Tibial artery (tissue), 4 donors: ENCODE measurements at regions not wholly inside any gene's neighbourhood (a gene's known extent, or its start where the extent isn't known, plus 50 kb on each side); places are given as distances from the start of the nearest gene placed in this dataset.

Experiments
- DNase-seq, 2 donors: peaks; one replicate each; pipeline ENCODE4 v3.0.0-alpha.2; 2019
- H3K27ac ChIP-seq, 2 donors: fragments of 200-600 bp; sonication (generic) in 1 of 2; 1 replicate in 1 of 2; 2 replicates in 1 of 2; pipeline ENCODE4 v1.5.1; 2018 to 2019; ENCODE audit warnings: mild to moderate bottlenecking in 1 of 2
- H3K27me3 ChIP-seq, 2 donors: fragments of 200-600 bp; sonication (generic) in 1 of 2; one replicate each; pipeline versions ENCODE4 v1.5.1 to v1.6.0; 2016 to 2019
- H3K36me3 ChIP-seq, 3 donors: fragments of 200-600 bp; sonication (generic) in 2 of 3; one replicate each; pipeline ENCODE4 v1.5.1; 2016 to 2019; ENCODE audit warnings: mild to moderate bottlenecking in 2 of 3
- H3K4me1 ChIP-seq, 4 donors: fragments of 200-600 bp; sonication (generic) in 2 of 4; 1 replicate in 3 of 4; 2 replicates in 1 of 4; pipeline ENCODE4 v1.5.1; 2016 to 2019
- H3K4me3 ChIP-seq, 2 donors: fragments of 200-600 bp; sonication (generic) in 1 of 2; 1 replicate in 1 of 2; 2 replicates in 1 of 2; pipeline ENCODE4 v1.5.1; 2018 to 2019; ENCODE audit warnings: mild to moderate bottlenecking in 2 of 2
- H3K9me3 ChIP-seq, 3 donors: fragments of 200-600 bp; sonication (generic) in 1 of 3; one replicate each; pipeline ENCODE4 v1.5.1; 2016 to 2019
- intact Hi-C: fragments of 100-400 bp; cut with DNase I; formaldehyde crosslinking; loops from one replicate; pipeline ENCODE4 v1.15.0; 2023; ENCODE audit warnings: low total_unique reads
- TF ChIP-seq, protein P1 (sequence below), 2 experiments: fragments of 200-600 bp in 1 of 2; fragments of 450-650 bp in 1 of 2; IDR thresholded peaks; one replicate each; pipeline ENCODE4 v1.5.1; 2017 to 2019; ENCODE audit warnings: antibody characterized with exemption in 2 of 2, mild to moderate bottlenecking in 1 of 2, moderate library complexity in 1 of 2

DNA sequence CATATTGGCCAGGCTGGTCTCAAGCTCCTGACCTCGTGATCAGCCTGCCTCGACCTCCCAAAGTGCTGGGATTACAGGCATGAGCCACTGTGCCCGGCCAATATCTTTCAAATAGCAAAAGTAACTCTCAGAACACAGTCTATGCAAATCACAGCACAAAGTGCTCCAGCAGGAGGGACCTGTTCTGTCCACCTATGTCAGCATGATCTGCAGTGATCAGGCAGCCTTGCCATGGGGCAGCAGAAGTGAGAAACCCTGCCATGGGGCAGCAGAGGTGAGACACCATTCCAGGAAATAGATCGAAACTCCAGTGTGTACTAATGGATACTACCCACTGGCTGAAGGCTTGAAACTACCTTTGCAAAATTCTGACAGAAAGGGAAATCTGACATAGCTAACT is 78.5 kb upstream of the EIF5 start:
- DNase-seq = no peak
- no peak overlapping the region for H3K4me3 ChIP-seq
- no peaks in the 10 kb centered on the region for H3K9me3 ChIP-seq
- H3K4me1 ChIP-seq = peaks cover 0 to 4% (median 0%) of the 10 kb centered on the region in 4 donors
- TF ChIP-seq, protein P1, sequence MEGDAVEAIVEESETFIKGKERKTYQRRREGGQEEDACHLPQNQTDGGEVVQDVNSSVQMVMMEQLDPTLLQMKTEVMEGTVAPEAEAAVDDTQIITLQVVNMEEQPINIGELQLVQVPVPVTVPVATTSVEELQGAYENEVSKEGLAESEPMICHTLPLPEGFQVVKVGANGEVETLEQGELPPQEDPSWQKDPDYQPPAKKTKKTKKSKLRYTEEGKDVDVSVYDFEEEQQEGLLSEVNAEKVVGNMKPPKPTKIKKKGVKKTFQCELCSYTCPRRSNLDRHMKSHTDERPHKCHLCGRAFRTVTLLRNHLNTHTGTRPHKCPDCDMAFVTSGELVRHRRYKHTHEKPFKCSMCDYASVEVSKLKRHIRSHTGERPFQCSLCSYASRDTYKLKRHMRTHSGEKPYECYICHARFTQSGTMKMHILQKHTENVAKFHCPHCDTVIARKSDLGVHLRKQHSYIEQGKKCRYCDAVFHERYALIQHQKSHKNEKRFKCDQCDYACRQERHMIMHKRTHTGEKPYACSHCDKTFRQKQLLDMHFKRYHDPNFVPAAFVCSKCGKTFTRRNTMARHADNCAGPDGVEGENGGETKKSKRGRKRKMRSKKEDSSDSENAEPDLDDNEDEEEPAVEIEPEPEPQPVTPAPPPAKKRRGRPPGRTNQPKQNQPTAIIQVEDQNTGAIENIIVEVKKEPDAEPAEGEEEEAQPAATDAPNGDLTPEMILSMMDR (IDR thresholded peaks at IDR 0.05) = no peak
- intact Hi-C loops = no loop called here
- H3K27ac ChIP-seq = no peak overlapping the region
- H3K27me3 ChIP-seq = peaks cover 0 to 8% of the 10 kb centered on the region in 2 donors
- no peaks in the 10 kb centered on the region for H3K36me3 ChIP-seq

DNA sequence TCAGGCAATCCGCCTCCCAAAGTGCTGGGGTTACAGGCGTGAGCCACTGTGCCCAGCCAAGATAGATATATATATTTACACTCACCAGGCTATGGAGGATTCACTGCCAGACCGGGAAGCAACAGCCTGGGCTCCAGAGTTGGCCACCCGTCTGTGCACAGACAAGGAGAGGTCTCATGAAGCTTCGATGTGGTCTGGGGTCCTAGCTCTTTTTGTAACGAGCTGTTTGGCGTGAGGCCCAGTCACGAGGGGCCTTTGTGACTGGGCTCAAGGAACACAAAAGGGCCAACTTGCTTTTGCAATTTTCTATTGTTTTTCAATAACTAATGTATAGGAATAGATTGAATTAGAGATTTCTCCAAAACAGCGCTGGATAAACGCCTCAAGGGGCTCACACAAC is 77.6 kb upstream of the EIF5 start:
- Histone ChIP-seq H3K36me3 (no peaks in the 10 kb centered on the region), H3K9me3 (no peaks in the 10 kb centered on the region), H3K27ac (no peak overlapping the region), H3K4me1 (peaks cover 0 to 7% (median 2%) of the 10 kb centered on the region in 4 donors), H3K4me3 (no peak overlapping the region), H3K27me3 (peaks cover 0 to 8% of the 10 kb centered on the region in 2 donors)
- DNase-seq = no peak
- TF ChIP-seq, protein P1 (IDR thresholded peaks at IDR 0.05) = no peak
- intact Hi-C loops = no loop called here

DNA sequence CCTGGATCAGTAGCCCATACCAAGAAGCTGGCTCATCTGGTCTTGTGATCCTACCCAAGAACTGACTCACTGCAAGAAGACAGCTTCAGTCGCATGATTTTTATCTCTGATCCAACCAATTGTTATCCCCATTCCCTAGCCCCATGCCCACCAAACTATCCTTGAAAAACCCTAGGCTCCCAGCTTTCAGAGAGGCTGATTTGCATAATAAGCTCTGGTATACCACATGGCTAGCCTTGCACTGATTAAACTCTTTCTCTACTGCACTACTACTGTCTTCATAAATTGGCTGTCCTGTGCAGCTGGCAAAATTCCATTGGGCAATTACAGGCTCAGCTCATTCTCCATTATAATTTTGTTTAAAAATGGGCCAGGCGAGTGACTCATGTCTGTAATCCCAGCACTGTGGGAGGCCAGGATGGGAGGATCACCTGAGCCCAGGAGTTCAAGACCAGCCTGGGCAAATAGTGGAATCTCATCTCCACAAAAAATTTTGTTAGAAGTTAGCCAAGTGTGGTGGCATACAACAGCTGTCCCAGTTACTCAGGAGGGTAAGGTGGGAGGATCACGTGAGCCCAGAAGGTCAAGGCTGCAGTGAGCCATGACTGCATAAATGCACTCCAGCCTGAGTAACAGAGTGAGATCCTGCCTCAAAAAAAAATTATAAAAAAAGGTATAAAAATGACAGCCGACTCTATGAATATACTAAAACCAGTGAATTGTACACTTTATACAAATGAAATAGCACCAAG is 76.7 kb upstream of the EIF5 start:
- no peaks in the 10 kb centered on the region for H3K9me3 ChIP-seq
- TF ChIP-seq, protein P1 (IDR thresholded peaks at IDR 0.05) = no peak
- intact Hi-C loops = no loop called here
- no peak overlapping the region for H3K4me3 ChIP-seq
- DNase-seq = no peak
- H3K27ac ChIP-seq = no peak overlapping the region
- no peaks in the 10 kb centered on the region for H3K36me3 ChIP-seq
- peaks cover 0 to 7% (median 2%) of the 10 kb centered on the region in 4 donors for H3K4me1 ChIP-seq
- peaks cover 0 to 2% of the 10 kb centered on the region in 2 donors for H3K27me3 ChIP-seq

DNA sequence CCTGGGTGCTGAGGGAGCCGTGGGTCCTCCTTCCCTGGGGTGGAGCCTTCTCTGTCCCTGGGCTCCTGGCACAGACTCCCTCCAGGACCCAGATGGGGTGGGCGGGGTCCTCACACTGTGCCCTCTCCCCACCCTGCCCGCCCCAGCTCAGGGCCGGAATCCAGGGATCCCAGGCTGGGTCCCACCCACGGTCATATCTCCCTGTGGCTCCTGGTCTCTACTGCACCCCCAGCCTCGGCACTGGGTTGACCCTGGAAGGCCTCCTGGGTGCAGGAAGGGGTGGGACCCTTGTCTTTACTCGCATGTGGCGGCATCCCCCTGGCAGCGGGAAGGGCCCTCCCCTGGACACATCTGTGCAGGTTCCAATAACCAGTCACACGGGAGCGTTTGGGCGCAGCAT is 75.8 kb upstream of the EIF5 start:
- no peak overlapping the region for H3K27ac ChIP-seq
- no peak for DNase-seq
- H3K4me1 ChIP-seq = peaks cover 0 to 7% (median 2%) of the 10 kb centered on the region in 4 donors
- H3K4me3 ChIP-seq = no peak overlapping the region
- intact Hi-C loops = no loop called here
- H3K9me3 ChIP-seq = no peaks in the 10 kb centered on the region
- TF ChIP-seq, protein P1 (IDR thresholded peaks at IDR 0.05) = no peak
- no peaks in the 10 kb centered on the region for H3K36me3 ChIP-seq
- H3K27me3 ChIP-seq = peaks cover 0 to 2% of the 10 kb centered on the region in 2 donors

DNA sequence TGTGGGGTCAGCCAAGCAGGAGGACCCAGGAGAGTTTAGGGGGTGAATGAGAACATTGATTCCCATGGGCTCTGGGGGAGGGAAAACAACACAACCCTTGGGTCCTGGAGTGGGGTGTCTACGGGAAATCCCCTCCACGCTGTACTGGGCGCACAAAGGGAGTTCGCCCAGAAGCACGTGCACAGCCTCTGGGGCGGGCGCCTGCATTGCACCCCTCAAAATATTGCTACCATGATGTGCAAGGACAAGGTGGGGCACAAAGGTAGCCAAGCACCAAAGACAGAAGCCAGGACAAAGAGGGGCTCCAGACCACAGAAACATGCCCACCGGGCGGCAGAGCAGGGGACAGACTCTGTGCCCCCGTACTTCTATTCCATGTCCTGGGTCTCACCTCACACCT is 74.9 kb upstream of the EIF5 start:
- Histone ChIP-seq H3K4me1 (peaks cover 0 to 7% (median 2%) of the 10 kb centered on the region in 4 donors), H3K27ac (no peak overlapping the region), H3K4me3 (no peak overlapping the region), H3K9me3 (no peaks in the 10 kb centered on the region), H3K27me3 (peaks cover 0 to 2% of the 10 kb centered on the region in 2 donors), H3K36me3 (no peaks in the 10 kb centered on the region)
- DNase-seq = no peak
- TF ChIP-seq, protein P1 (IDR thresholded peaks at IDR 0.05) = no peak
- intact Hi-C loops = no loop called here
